Lung (tissue), 11 donors: ENCODE measurements at regions not wholly inside any gene's neighbourhood (a gene's known extent, or its start where the extent isn't known, plus 50 kb on each side); places are given as distances from the start of the nearest gene placed in this dataset.

Source experiments
- ATAC-seq: fragments of 200-7000 bp; cut with Tn5 transposase; one replicate; pipeline ENCODE4 v1.9.1; 2020; ENCODE audit warnings: moderate number of reproducible peaks; ENCODE audit not compliant: insufficient read depth, low FRiP score
- DNase-seq, 3 donors: peaks; one replicate each; pipeline ENCODE4 v3.0.0-alpha.2; 2013 to 2017
- H3K27ac ChIP-seq, 2 donors: one replicate each; pipeline ENCODE4 v1.5.1; 2013; ENCODE audit warnings: mild to moderate bottlenecking in 2 of 2, moderate library complexity in 2 of 2, control low read depth in 1 of 2, inconsistent platforms in 1 of 2, low read depth in 1 of 2, low read length in 1 of 2
- H3K27me3 ChIP-seq, 3 donors: one replicate each; pipeline ENCODE4 v1.5.1; 2013; ENCODE audit warnings: low read length in 2 of 3; ENCODE audit not compliant: control insufficient read depth in 3 of 3, insufficient read depth in 3 of 3
- H3K36me3 ChIP-seq, 4 donors: one replicate each; pipeline ENCODE4 v1.5.1; 2013; ENCODE audit warnings: low read length in 4 of 4, mild to moderate bottlenecking in 1 of 4, moderate library complexity in 1 of 4; ENCODE audit not compliant: control insufficient read depth in 4 of 4, insufficient read depth in 4 of 4
- H3K4me1 ChIP-seq, 5 donors: one replicate each; pipeline ENCODE4 v1.5.1; 2013; ENCODE audit warnings: low read length in 5 of 5, mild to moderate bottlenecking in 2 of 5, moderate library complexity in 1 of 5; ENCODE audit not compliant: control insufficient read depth in 5 of 5, insufficient read depth in 5 of 5
- H3K4me3 ChIP-seq: one replicate; pipeline ENCODE4 v1.5.1; 2013; ENCODE audit warnings: mild to moderate bottlenecking, control low read depth, moderate library complexity
- H3K9ac ChIP-seq, 2 donors: one replicate each; pipeline ENCODE4 v1.5.1; 2013; ENCODE audit warnings: low read length in 2 of 2, control low read depth in 1 of 2; ENCODE audit not compliant: insufficient read depth in 1 of 2
- H3K9me3 ChIP-seq, 4 donors: one replicate each; pipeline ENCODE4 v1.5.1; 2013; ENCODE audit warnings: low read length in 3 of 4, mild to moderate bottlenecking in 1 of 4, moderate library complexity in 1 of 4; ENCODE audit not compliant: control insufficient read depth in 4 of 4, insufficient read depth in 3 of 4
- WGBS, 2 donors: extraction: QIAGEN DNeasy Blood & Tissue Kit; methylation state at CpG; one replicate each; pipeline ENCODE4 v1.1.7; 2013; 5-methylcytosine and 5-hydroxymethylcytosine counted together
- TF ChIP-seq, protein P1 (sequence below): IDR thresholded peaks from 2 replicates; pipeline ENCODE4 v1.5.1; 2012; ENCODE audit warnings: mild to moderate bottlenecking; ENCODE audit errors: control extremely low read depth, extremely low read depth
- donor health status: control.
- donor health status: control.
- donor health status: Bipolar disorder and iron deficiency.
- donor health status: healthy.
- donor health status: DM: yes; HTN: yes; CAD: no.

DNA sequence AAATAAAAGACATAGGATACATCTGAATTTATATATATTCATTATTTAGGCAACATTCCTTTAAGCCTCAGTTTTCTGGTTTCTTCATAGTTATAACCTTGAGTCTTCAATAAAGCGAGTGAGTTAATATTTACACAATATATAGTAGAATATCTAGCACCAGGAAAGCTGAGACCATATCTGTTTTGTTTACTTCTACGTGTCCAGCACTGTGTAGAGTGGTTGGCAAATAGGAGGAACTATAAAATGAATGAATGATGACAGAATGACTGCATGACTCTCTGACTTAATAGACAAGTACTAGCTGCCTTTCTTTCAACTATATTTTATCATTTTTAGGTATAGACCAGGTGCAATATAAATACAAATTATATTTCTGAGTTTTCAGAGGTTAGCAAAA is 197.8 kb upstream of the RBMS3 start:
- H3K27me3 ChIP-seq, result no peaks in the 10 kb centered on the region
- no peak overlapping the region for H3K9ac ChIP-seq
- TF ChIP-seq, protein P1, sequence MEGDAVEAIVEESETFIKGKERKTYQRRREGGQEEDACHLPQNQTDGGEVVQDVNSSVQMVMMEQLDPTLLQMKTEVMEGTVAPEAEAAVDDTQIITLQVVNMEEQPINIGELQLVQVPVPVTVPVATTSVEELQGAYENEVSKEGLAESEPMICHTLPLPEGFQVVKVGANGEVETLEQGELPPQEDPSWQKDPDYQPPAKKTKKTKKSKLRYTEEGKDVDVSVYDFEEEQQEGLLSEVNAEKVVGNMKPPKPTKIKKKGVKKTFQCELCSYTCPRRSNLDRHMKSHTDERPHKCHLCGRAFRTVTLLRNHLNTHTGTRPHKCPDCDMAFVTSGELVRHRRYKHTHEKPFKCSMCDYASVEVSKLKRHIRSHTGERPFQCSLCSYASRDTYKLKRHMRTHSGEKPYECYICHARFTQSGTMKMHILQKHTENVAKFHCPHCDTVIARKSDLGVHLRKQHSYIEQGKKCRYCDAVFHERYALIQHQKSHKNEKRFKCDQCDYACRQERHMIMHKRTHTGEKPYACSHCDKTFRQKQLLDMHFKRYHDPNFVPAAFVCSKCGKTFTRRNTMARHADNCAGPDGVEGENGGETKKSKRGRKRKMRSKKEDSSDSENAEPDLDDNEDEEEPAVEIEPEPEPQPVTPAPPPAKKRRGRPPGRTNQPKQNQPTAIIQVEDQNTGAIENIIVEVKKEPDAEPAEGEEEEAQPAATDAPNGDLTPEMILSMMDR, result no peak
- H3K9me3 ChIP-seq, result peaks cover 0 to 2% (median 0%) of the 10 kb centered on the region in 4 donors
- H3K4me3 ChIP-seq, result no peak overlapping the region
- WGBS, 2 donors, result 69 to 83% methylated on average over 2 of the region's 2 CpGs
- H3K36me3 ChIP-seq, result no peaks in the 10 kb centered on the region
- DNase-seq, result no peak
- H3K27ac ChIP-seq, result no peak overlapping the region
- peaks cover 0 to 4% (median 0%) of the 10 kb centered on the region in 5 donors for H3K4me1 ChIP-seq
- no peak for ATAC-seq

GRCh38 chr3:29083676-29084075 is 197.2 kb upstream of the RBMS3 start:
- Histone ChIP-seq H3K4me3 (no peak overlapping the region), H3K9me3 (peaks cover 0 to 2% (median 0%) of the 10 kb centered on the region in 4 donors), H3K27me3 (no peaks in the 10 kb centered on the region), H3K9ac (no peak overlapping the region), H3K4me1 (peaks cover 0 to 4% (median 0%) of the 10 kb centered on the region in 5 donors), H3K36me3 (no peaks in the 10 kb centered on the region), H3K27ac (no peak overlapping the region)
- DNase-seq (peak in 2 of 3 donors; percentile 56 to 57), ATAC-seq (no peak)
- WGBS, 2 donors, result 41 to 64% methylated on average over 1 of the region's 1 CpG
- TF ChIP-seq, protein P1, result no peak

DNA sequence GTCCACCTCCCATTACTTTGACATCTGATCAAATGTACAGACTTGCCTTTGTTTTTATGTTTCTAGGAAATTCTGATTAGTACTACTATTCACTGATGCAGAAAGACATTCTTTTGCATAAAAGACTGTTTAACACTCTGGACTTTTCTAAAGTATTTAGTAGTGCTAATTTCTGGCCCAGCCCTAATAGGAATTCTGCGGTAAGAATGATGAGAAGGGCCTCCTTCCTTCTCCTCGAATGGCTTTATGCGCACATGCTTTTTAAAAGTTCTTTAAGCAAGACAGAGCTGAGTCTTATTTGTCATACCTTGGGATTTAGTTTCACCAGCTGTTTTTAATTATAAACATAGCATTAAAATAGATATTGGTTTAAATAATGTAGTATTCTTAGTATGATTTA is 192.3 kb upstream of the RBMS3 start:
- peaks cover 0 to 3% (median under 1%) of the 10 kb centered on the region in 4 donors for H3K9me3 ChIP-seq
- ATAC-seq (no peak), DNase-seq (no peak)
- no peak overlapping the region for H3K4me3 ChIP-seq
- no peak overlapping the region for H3K27ac ChIP-seq
- TF ChIP-seq, protein P1, result no peak
- 96 to 97% methylated on average over 3 of the region's 3 CpGs for WGBS, 2 donors
- H3K9ac ChIP-seq, result no peak overlapping the region
- no peaks in the 10 kb centered on the region for H3K27me3 ChIP-seq
- no peaks in the 10 kb centered on the region for H3K36me3 ChIP-seq
- peaks cover 0 to 4% (median 0%) of the 10 kb centered on the region in 5 donors for H3K4me1 ChIP-seq
